ENCODE measurements at regions not wholly inside any gene's neighbourhood (a gene's known extent, or its start where the extent isn't known, plus 50 kb on each side); places are given as distances from the start of the nearest gene placed in this dataset.
A peak's percentile ranks its signal among the peaks of the same experiment; 100 is the strongest.
"Not testable (repeated sequence)": the region's sequence is repeated elsewhere in the genome, so short reads cannot be mapped to it uniquely, and the experiment has no call there.

DNA sequence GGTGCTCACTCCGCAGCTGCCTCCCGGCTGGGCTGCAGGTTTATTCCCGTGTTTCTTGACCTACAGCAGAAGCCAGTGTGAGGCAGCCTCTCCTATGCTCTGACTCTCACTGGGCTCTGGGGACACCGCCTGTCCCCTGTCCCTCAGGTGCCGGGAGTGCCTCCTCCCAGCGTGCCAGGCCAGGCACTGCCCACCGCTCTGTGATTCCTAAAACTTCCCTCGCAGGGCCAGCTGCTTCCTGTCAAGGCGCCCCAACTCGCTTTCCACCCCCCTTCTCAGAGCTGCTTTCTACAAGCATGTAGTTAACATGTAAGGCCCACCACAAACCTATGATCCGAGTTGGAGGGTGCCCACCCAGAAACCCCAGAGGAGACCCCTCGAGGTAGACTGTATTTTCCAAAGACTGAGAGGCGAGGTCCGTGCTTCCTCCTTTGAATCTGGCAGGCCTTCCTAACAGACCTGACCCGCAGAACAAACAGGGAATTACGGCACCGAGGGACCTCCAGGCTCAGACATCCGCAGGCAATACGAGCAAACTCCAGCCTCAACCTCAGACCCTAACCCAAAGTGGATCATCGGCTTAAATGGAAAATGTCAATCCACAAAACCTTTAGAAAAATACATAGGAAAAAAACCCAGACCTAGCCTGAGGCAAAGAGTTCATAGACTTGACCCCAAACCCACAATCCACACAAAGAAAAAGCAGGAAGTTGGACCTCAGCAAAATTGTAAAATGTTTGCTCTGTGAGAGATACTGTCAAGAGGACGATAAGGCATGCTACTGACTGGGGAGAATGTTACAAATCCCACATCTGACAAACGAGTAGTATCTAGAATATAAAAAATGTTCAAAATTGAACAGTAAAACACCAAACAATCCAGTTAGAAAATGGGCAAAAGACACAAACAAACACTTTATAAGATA, 121.3 kb upstream of the IQSEC1 start:
- DNase-seq (ENCODE audit: low spot score): no peak

GRCh38 chr3:13193320-13194284, 120.4 kb upstream of the IQSEC1 start:
- DNase-seq (ENCODE audit: low spot score): peak; percentile 49

- DNase-seq (ENCODE audit: low spot score): peak; percentile 69
These were observed 119.4 kb upstream of the IQSEC1 start for GRCh38 chr3:13192471-13193213.

- DNase-seq (ENCODE audit: low spot score): no peak
These were observed 117.8 kb upstream of the IQSEC1 start for GRCh38 chr3:13191016-13191415.

DNA sequence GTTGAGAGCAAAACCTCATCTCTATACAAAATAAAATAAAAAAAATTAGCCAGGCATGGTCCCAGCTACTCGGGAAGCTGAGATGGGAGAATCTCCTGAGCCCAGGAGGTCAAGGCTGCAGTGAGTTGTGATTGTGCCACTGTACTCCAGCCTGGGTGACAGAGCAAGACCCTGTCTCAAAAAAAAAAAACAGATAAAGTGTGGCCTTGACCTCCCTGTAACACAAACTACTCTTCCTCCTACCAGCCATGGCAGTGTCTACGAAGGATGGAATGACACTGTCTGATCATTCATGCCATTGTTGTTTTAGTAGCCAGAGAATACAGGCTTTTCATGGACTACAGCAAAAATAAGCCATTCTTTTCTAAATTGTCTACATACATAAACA, 117.1 kb upstream of the IQSEC1 start:
- no peak for DNase-seq (ENCODE audit: low spot score)

DNA sequence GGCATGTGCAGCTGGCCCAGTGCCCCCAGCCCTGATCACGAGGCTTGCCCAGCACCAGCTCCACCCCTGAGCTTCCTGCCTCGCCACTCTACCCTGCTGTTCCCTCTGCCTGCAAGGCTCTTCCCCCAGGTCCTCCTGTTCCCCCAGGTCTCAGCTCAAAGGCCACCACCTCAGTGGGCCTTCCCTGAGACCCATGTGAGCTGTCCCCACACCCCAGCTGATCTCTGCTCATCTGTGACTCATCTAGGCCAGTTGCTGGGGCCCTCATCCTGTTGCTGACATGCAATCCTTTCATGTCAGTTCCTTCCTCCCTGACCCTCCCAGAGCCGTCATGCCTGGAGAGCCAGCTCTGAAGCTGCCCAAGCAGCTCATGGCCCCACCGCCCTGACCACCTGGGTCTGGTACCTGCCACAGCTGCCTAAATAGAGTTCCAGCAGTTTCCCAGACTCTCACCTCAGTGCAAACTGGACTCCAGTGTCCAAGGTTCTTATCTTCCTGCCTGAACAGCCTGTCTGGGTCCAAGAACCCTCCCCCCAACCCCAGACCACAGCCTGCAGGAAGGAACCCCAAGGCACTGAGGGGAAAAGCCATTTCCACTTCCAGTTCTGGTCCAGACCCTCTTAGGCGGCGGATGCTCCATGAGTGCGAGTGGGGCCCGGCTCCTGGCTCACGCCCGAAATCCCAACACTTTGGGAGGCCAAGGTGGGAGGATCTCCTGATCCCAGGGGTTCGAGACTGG, 116.6 kb upstream of the IQSEC1 start:
- DNase-seq (ENCODE audit: low spot score): no peak

- no peak for DNase-seq (ENCODE audit: low spot score)
These were observed 115.7 kb upstream of the IQSEC1 start for GRCh38 chr3:13188975-13189374.

DNA sequence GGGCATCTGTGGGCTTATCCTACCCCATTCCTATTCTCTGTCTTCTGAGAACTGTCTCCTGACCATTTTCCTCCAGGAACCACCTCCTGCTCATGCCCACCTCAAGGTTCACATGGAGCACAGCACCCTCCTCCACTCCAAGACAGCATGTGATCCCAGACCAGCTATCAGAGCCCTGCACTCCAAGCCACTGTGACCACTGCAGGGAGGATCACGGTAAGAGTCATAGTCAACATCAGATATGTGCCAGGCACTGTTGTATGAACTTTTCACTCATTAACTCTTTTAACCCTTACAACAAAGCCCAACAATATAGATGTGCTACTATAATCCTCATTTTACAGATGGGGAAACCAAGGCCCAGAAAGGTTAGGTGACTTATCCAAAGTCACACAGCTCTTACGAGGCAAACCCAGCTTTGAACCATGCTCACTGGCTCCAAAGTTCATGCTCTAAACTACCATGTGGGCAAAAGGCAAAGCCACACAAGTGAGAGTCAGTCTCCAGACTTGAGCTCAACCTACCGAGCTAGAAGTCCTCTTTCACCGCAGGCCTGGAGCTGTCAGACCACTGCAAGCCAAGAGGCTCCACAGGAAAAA, 115.1 kb upstream of the IQSEC1 start:
- DNase-seq (ENCODE audit: low spot score): no peak

- DNase-seq (ENCODE audit: low spot score): no peak
These were observed 114.4 kb upstream of the IQSEC1 start for GRCh38 chr3:13187593-13187992.

DNA sequence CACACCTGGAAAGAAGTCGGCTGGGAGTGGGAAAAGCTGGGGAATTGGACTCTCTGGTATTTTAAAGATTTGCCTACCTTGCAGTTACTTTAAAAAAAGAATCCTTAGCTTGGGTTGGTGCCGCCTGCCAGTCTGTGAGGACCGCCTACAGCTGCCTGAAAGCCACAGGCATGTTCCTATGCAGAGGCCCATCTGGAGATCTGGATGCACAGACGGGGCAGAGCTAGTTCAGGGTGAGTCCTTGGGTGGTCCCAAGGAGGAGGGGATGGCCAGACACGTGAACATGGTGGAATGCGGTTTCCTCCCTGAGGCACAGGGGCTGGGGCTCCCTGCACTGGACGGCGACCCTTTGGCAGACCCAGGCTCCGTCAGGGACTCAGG, 113.2 kb upstream of the IQSEC1 start:
- no peak for DNase-seq (ENCODE audit: low spot score)

- no peak for DNase-seq (ENCODE audit: low spot score)
These were observed 112.7 kb upstream of the IQSEC1 start for GRCh38 chr3:13185737-13186434.

DNA sequence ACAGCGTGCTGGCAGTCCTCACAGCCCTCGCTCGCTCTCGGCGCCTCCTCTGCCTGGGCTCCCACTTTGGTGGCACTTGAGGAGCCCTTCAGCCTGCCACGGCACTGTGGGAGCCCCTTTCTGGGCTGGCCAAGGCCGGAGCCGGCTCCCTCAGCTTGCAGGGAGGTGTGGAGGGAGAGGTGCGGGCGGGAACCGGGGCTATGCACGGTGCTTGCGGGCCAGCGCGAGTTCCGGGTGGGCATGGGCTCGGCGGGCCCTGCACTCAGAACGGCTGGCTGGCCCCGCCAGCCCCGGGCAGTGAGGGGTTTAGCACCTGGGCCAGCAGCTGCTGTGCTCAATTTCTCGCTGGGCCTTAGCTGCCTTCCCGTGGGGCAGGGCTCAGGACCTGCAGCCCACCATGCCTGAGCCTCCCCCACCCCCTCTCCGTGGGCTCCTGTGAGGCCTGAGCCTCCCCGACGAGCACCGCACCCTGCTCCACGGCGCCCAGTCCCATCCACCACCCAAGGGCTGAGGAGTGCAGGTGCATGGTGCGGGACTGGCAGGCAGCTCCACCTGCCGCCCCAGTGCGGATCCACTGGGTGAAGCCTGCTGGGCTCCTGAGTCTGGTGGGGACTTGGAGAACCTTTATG, 106.5 kb upstream of the IQSEC1 start:
- not testable (repeated sequence) for DNase-seq (ENCODE audit: low spot score)

DNA sequence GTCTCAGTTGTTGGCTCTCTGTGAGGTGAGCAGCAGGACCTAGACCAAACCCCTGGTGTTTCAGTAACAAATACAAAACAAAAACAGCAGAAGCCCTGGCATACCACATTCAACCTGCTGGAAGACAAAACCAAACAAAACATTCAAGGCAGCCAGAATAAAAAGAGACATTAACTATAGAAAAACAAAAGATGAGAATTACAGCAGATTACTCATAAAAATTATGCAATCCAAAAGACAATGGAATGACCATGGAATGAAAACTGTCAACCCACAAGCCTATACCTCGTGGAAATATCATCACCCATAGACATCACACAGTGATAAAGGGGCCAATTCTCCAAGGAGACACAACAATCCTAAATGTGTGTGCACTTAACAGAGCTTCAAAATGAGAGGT, 106.0 kb upstream of the IQSEC1 start:
- no peak for DNase-seq (ENCODE audit: low spot score)

- DNase-seq (ENCODE audit: low spot score): no peak
These were observed 104.9 kb upstream of the IQSEC1 start for GRCh38 chr3:13178107-13178506.

- DNase-seq (ENCODE audit: low spot score): no peak
These were observed 104.4 kb upstream of the IQSEC1 start for GRCh38 chr3:13177641-13178040.

DNA sequence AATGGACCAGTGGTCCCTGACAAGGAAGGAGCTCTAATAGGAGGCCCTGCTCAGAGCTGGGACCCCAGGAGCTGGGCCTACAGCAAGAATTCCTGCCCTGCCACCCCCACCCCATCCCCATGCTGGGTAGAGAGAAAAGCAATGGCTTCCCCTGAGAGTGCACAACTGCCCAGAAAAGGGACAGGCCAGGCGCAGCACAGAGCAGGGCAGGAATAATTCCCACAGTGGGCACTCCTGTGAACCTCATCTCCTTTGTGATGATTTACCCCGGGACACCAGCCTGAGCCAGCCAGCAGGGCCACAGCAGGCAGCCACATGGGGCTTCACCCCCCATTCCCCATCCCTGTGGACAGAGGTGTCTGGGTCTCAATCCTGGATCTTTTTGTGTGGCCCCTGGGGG, 104.0 kb upstream of the IQSEC1 start:
- DNase-seq (ENCODE audit: low spot score): no peak

DNA sequence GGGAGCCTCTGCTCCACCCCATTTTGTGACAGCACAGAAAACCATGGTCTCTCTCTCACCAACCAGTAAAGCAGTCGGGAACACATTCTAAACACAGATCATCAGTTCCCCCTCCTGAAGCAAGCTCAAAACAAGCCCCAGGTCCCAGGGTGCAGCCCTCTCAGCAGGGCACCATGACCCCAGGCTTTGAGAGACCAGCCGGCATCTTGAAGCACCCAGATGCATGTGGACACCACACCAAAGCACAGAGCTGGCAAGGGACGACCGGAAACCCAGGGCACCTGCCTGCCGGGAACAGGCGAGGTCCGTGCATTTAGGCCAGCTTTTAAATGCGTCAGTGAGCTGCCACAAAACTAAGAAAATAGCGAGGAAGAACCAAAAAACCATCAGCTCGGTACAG, 103.2 kb upstream of the IQSEC1 start:
- DNase-seq (ENCODE audit: low spot score): no peak

GRCh38 chr3:13174803-13175135, 101.5 kb upstream of the IQSEC1 start:
- DNase-seq (ENCODE audit: low spot score): no peak

- no peak for DNase-seq (ENCODE audit: low spot score)
These were observed 101.0 kb upstream of the IQSEC1 start for GRCh38 chr3:13174011-13174802.

Data from iPS-NIHi11 (cell line).